ENCODE measurements at regions not wholly inside any gene's neighbourhood (a gene's known extent, or its start where the extent isn't known, plus 50 kb on each side); places are given as distances from the start of the nearest gene placed in this dataset.

DNA sequence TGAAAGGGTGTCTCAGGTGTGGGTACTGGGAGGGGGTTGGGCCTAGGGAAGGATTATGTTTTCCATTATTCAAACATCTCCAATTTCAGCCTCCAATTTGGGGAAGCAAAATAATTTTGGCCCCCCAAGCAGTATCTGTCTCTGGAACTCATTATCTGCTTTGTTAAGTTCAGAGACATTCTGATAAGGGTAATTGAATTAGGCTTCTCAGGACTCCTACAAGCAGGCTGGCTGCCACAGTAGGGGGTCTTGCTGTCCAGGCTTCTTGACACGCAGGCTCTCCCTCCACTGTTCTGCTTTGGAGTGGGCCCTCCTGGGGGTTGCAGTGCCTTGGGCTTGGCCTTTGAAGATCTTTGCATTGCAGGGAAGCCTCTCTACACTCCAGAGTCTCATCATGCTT lies 108.1 kb upstream of the SIX2 start:
- Histone ChIP-seq H3K4me3 (no peak overlapping the region), H3K27me3 (no peaks in the 10 kb centered on the region), H3K27ac (no peak overlapping the region), H3K36me3 (no peaks in the 10 kb centered on the region), H3K9ac (ENCODE audit: low read depth in 2 of 2, low read length in 2 of 2) (no peak overlapping the region), H3K4me1 (no peaks in the 10 kb centered on the region), H3K9me3 (no peaks in the 10 kb centered on the region)
- TF ChIP-seq, protein P1, sequence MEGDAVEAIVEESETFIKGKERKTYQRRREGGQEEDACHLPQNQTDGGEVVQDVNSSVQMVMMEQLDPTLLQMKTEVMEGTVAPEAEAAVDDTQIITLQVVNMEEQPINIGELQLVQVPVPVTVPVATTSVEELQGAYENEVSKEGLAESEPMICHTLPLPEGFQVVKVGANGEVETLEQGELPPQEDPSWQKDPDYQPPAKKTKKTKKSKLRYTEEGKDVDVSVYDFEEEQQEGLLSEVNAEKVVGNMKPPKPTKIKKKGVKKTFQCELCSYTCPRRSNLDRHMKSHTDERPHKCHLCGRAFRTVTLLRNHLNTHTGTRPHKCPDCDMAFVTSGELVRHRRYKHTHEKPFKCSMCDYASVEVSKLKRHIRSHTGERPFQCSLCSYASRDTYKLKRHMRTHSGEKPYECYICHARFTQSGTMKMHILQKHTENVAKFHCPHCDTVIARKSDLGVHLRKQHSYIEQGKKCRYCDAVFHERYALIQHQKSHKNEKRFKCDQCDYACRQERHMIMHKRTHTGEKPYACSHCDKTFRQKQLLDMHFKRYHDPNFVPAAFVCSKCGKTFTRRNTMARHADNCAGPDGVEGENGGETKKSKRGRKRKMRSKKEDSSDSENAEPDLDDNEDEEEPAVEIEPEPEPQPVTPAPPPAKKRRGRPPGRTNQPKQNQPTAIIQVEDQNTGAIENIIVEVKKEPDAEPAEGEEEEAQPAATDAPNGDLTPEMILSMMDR (IDR thresholded peaks at IDR 0.05): no peak
- intact Hi-C loops (cut with DNase I): no loop called here
- DNase-seq: no peak

DNA sequence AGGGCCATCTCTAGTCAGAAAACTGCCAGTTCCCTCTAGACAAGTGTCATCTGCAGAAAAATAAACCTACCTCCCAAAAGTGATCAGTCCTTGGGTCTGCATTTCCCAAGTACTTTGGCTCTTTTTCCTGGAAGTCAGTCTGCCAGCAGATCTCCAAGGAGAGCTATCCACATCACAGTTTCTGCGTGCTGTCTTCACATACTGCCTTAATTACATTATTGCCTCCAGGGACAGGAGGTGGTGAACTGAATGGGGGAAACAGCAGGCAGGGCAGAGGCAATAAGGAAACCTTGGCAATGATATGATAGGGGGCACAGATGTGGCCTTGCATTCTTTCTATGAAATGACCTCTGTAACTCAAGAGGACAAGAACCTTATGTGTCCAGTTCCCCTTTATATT lies 105.9 kb upstream of the SIX2 start:
- Histone ChIP-seq H3K27ac (no peak overlapping the region), H3K27me3 (no peaks in the 10 kb centered on the region), H3K4me1 (no peaks in the 10 kb centered on the region), H3K9me3 (no peaks in the 10 kb centered on the region), H3K36me3 (no peaks in the 10 kb centered on the region), H3K4me3 (no peak overlapping the region), H3K9ac (ENCODE audit: low read depth in 2 of 2, low read length in 2 of 2) (no peak overlapping the region)
- TF ChIP-seq, protein P1 (IDR thresholded peaks at IDR 0.05): no peak
- intact Hi-C loops (cut with DNase I): no loop called here
- DNase-seq: no peak

DNA sequence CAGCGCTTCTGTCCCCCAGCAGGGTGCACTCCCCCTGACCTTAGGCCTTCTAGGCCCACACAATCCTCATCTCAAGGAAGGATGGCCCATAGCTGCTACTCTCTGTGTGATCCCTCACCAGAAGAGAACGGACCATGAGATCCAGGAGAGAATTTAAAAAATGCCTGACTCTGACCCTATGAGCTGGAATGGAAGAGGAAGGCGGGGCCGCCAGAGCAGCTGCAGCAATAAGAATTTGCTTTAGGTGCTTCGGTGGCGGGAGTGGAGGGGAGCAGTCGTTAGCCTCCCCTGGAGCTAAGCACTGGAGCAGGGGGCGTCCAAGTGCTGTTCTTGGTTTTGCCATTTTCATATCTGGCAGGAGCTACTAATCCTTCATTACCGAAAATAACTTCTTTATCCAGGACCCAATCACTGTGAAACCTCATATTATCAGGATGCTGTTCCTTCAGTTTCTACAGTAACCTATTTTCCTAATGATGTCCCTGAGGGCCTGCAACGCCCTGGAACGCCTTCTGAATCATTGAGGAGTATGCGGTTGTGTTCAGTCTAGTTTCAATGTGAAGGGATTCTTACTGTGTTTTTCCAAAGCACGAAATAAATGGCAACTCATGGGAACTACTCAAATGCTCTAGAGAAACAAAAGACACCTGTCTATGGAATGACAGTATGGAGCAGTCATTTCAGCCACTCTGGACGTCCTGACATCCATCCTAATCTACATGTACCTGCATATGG lies 105.1 kb upstream of the SIX2 start:
- intact Hi-C loops (cut with DNase I): no loop called here
- no peak overlapping the region for H3K4me3 ChIP-seq
- no peak overlapping the region for H3K27ac ChIP-seq
- H3K9me3 ChIP-seq: no peaks in the 10 kb centered on the region
- TF ChIP-seq, protein P1 (IDR thresholded peaks at IDR 0.05): no peak
- no peaks in the 10 kb centered on the region for H3K36me3 ChIP-seq
- no peak for DNase-seq
- H3K4me1 ChIP-seq: no peaks in the 10 kb centered on the region
- no peak overlapping the region for H3K9ac ChIP-seq (ENCODE audit: low read depth in 2 of 2, low read length in 2 of 2)
- H3K27me3 ChIP-seq: no peaks in the 10 kb centered on the region

DNA sequence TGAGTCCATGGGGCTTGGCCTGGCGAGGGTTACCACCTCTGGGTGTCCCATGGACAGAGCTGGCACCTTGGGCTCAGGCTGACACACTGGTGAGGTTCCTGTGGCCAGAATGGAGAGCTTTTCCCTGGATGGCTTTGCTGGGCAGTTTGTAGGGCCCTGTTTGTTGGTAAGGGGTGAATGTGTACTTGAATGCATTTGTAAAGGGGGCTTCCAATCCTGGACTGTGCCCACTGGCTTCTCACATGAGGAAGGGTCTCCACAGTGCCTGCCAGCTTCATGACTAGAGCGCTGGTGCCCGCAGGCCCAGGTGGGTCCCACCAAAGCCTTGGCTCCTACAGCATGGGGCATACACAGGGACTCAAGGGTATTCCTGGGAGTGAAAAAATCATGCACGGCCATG lies 103.5 kb upstream of the SIX2 start:
- Histone ChIP-seq H3K4me3 (no peak overlapping the region), H3K9me3 (no peaks in the 10 kb centered on the region)
- intact Hi-C loops (cut with DNase I): no loop called here

DNA sequence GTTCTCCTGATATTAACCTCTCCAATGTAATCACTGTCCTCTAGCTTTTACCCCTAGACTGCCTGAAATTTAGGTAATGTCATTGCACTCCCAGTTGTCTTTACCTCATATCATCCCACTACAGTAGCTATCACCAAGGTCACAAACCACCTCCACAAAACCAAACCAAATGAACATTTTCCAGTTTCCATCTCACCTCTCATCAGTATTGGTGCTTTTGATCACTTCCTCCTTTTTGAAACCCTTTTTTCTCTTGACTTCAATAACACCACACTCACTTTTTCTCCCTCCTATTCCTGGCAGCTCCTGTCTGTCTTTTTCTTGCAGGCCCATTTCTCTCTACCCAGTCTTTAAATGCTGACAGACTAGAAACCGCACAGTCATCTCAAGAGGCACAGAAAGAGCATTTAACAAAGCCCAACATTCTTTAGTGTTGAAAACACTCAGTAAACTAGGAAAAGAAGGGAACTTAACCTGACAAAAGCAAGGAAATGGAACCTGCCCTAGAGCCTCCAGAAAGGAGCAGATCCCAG lies 95.9 kb upstream of the SIX2 start:
- Histone ChIP-seq H3K27me3 (no peaks in the 10 kb centered on the region), H3K27ac (no peak overlapping the region), H3K9ac (ENCODE audit: low read depth in 2 of 2, low read length in 2 of 2) (no peak overlapping the region), H3K4me3 (no peak overlapping the region), H3K4me1 (no peaks in the 10 kb centered on the region), H3K36me3 (no peaks in the 10 kb centered on the region), H3K9me3 (no peaks in the 10 kb centered on the region)
- DNase-seq: no peak
- intact Hi-C loops (cut with DNase I): no loop called here
- TF ChIP-seq, protein P1 (IDR thresholded peaks at IDR 0.05): no peak

More for the DNA sequence above, 103.5 kb upstream of the SIX2 start:
- Histone ChIP-seq H3K36me3 (no peaks in the 10 kb centered on the region), H3K27me3 (no peaks in the 10 kb centered on the region), H3K9ac (ENCODE audit: low read depth in 2 of 2, low read length in 2 of 2) (no peak overlapping the region), H3K4me1 (no peaks in the 10 kb centered on the region), H3K27ac (no peak overlapping the region)
- DNase-seq: no peak
- TF ChIP-seq, protein P1 (IDR thresholded peaks at IDR 0.05): no peak

Data from colonic mucosa (tissue), 4 donors.